Left kidney (tissue), 1 donor: ENCODE measurements at regions not wholly inside any gene's neighbourhood (a gene's known extent, or its start where the extent isn't known, plus 50 kb on each side); places are given as distances from the start of the nearest gene placed in this dataset.
"Not testable (repeated sequence)": the region's sequence is repeated elsewhere in the genome, so short reads cannot be mapped to it uniquely, and the experiment has no call there.

Experiments
- DNase-seq: peaks from one replicate; pipeline ENCODE4 v3.0.0-alpha.2; 2013

DNA sequence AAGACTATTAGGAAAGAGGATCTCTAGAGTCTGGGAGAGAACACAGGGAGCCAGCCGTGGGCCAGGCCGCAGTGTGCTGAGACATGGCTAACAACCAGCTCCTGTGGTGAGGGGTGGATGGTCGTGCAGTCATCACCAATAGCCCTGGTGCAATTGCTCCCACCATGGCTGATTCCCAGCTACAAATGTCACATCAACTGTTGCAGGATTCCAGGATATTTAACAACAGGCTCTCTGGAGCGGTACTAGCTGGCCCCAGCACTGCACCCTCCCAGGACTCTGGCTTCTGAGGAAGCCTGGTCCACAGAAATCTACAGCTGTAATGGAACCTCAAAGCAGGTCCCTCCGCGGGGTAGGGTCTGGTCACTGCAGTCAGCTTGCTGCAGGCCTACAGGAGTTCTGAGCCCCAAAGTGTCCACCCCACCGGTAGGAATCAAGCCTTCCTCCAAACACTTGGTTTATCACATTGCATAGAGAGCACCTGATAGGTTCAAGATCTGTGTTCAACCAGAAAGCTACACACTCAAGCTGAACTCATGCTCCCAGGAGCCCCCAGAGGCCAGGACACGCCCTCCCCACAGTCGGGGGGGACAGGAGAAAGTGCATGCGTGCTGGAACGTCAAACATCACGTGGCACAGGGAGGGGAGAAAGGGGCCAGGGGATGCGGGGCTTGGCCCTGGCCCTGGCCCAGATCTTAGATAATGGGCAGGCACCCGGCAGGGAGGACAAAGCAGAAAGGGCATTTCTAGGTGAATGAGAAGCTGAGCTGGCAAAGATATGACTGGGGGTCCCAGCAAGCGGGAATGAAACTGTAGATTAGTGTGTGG lies 609.0 kb downstream of the TBC1D22A start:
- no peak for DNase-seq

DNA sequence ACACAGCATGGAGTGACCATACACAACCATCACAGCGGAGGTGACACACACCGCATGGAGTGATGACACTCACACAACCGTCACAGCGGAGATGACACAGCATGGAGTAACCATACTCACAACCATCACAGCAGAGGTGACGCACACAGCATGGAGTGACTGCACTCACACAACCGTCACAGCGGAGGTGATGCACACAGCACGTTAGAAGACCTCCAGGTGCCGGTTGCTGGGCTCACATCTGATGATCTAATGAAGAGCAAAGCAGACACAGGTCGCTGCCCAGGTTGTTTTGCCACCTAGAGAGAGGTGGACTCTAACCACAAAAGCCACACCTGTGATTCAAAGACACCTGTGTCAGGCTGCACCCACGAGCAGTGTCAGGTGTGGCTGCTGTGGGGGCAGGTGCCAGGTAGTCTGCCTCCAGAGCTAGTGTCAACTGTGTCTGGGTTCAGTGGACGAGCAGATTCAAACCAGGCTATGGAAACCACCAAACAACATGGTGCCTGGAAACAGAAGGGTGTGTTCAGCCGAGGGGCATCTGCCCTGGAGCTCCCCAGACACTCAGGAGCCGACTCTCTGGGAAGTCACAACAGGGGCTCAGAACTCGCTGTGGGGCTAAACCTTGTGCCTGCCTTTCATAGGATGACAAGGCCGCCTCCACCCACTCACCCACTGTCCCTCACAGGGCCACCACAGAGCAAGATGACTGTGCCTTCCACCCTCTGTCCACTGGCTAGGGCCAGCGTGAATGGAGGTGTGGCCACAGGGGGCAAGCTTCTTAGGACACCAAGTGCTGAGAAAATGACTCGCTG lies 608.2 kb downstream of the TBC1D22A start:
- no peak for DNase-seq

DNA sequence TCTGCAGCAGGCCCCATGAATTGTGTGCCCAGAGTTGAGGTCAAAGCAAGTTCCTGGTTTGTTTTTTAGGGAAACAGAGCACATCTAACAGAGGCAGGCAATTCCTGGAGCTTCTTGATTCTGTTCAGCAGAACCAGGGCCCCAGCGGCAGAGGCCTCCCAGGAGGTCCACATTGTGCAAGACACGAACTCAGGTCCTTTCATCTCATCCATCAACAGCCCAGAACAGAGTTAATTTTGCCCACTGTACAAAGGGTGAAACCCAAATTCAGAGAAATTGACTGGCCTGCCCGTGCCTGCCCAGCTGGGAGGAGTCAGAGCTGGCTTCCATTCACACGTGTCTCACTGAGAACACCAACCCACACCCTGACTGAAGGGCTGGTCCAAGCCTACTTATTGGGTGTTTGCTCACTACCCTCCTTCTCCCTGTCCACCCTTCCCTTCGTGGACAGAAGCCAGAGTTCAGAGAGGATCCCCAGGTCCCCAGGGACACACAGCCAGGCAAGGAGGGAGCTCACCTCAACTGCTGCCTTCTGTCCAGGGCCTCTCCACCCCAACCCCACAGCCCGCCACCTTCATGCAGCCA lies 607.1 kb downstream of the TBC1D22A start:
- no peak for DNase-seq

DNA sequence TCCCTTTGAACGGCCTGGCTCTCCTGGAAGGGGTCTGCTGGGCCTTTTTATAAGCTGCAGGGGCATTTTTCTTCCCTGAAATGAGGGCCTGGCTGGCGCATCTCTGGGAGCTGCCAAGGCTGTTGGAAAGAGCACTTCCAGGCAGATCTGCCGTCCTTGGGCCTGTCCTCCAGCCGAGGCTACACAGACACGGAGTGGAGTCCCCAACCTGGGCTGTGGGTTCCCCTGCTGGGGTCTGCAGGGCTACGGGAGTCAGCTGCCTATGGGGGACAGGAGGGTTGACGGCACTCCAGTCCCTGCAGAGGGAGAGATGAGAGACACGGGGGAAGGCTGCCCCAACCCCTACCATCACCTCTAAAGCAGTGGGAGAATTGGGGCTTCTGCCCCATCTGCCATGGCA lies 606.6 kb downstream of the TBC1D22A start:
- no peak for DNase-seq

DNA sequence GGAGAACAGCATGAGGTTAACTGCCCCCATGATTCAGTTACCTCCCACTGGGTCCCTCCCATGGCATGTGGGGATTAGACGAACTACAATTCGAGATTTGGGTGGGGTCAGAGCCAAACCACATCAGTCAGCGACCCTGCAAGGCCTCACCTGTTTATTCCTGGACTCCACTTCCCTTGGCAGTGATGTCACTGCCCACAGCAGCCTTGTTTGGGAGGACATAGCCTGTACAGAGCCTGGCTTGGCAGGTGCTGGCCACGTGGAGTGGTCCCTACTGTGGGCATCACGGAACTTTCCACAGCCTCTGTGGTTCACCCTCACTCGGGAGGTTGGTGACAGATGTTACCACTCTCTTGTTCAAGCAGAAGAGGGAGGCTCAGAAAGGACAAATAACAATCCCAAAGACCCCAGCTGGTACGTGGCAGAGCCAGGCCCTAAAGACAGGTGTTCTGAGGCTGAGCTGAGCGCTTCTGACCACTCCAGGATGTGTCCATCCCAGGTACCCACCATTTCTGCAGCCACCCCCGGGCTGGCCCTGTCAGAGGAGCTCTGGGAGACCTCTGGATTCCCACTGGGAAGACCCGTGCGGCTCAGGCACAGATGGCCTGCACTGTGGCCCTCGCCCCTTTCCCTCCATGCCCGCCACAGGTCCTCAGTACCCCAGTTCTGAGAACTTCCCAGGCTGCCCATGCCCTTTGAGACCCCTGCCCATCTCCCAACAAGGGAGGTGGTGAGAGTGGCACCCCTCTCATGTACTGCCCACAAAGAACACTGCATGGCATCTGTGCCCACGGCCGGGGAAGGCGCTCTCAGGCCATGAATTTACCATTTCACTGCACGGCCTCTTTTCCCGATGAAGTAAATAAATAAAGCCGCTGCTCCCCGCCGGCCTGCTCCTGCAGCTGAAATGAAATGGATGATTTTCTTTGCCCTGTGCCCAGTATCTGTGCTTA lies 605.8 kb downstream of the TBC1D22A start:
- no peak for DNase-seq

DNA sequence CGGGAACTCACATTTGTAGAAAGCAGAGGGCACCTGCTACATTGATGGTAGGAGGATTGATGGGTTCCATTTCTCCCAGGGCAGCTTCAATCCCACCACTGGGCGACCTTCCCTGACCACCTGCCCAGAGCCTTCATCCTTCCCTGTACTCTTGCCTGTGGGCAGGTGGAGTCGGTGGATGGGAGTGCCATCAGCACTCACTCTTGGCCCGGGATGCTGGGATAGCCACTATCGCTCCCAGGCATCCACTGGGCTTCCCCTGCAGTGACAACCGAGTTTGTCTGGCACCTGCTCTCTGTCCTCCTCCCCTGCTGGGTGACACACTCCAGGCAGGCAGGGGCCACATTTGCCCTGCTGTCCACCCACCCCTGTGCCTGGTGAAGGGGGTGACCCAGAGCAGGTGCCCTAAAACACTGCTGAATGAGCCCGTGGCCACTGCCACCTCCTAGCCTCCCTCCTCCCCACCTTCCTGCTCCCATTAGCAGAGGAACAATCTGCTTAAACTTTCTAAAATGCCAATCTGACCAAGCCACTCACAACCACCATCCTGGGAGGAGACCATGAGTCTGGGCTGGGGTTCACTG lies 604.7 kb downstream of the TBC1D22A start:
- no peak for DNase-seq

DNA sequence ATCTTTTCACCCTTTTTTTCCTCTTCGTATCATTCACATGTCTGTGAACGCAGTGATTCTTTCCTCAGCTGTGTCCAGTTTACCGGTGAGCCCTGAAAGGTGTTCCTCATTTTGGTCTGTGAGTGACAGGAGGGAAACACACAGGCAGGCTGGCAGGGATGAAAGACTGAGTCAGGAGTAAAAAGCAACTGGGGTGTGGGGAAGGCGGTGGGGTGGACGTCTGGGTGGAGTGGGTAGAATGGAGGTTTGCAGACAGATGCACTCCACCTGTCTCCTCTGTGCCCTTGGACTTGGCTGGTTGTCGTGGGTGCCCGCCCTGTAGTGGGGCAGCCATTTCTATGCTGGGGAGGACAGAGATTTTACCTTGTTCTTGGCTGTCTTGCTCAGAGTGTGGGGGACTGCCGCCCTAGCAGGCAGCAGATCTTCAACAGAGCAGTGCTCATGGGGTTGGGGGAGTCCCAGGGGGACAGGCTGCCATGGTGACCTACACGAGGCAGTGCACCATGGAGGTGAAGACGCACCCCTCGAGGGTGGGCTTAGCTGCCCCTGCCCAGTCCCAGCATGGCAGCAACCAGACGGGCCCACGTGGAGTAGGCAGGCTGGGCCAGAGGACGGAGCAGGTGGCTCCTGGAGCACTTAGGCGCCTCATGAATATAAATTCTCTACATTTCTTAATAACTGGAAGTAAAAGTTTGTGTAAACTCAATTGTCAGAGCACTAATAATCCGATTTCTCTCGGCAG lies 603.7 kb downstream of the TBC1D22A start:
- no peak for DNase-seq

DNA sequence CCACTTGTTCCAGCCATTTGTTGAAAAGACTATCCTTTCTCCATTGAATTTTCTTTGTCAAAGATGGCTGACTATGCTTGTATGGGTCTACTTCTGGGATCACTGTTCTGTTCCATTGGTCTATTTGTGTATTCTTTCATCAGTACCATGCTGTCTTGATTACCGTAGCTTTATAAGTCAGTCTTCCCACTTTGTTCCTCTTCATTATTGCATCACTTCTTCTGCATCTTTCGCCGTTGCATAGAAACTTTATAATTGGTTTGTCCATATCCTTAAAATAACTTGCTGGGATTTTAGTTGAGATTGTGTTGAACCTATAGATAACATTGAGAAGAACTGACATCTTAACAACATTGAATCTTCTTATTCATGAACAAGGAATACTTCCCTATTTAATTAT lies 598.8 kb downstream of the TBC1D22A start:
- DNase-seq: no peak

DNA sequence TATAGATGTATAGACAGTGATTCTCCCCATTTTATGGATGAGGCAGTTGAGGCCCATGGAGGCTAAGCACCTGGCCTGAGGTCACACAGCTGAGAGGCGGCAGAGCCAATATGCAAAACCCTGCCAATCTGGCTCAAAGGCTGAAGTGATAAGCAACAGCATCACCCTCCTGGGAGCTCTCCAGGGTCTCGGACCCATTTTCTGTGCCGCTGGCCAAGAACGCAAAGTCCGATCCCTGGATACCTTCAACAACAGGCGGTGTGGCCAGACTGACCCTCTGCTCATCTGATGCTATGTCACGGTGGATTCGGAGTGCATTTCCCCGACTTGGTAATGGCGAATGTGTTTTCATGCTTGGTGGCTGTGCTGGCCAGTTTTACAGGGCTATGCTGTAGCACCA lies 595.0 kb downstream of the TBC1D22A start:
- no peak for DNase-seq

DNA sequence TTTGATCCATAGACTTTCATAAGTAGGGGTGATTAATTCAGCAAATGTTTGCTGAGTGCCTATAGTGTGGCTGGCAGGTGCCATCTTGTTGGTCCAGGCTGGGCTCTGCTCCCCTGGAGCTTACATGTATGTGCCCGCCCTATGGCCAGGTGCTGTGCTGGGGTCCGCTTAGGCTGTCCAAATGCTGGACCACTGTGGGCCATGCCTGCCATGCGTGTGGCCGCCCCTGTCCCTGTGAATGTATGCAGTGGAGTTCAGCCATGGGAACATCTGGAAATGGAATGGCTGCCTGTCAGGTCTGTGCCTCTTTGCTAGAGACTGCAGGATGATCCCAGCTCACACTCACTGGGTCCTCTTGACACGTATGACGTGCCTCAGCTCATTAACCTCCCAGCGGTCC lies 594.6 kb downstream of the TBC1D22A start:
- DNase-seq: no peak

DNA sequence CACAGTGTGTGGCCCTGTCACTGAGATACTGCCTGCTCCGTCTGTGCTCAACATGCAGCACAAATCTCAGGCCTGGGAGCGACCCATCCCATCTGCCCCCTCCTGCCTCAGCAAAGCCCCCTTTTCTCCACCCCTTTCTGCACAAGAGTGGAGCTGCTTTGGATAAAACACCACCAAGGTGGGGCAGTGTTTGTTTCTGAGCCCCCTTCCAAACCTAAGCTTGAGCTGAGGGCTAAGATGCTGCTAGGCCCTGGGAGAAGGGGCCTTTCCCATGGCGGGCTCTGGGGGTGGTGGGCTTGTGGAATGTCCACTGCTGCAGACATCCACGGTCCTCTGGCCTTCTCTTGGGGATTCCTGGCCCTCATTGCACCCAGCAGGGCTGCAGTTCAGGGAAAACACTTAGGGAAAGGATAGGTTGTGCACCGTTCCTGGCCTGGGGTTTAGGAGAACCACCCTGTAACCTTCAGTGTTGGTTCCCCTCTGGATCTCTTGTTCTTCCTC lies 594.1 kb downstream of the TBC1D22A start:
- no peak for DNase-seq

DNA sequence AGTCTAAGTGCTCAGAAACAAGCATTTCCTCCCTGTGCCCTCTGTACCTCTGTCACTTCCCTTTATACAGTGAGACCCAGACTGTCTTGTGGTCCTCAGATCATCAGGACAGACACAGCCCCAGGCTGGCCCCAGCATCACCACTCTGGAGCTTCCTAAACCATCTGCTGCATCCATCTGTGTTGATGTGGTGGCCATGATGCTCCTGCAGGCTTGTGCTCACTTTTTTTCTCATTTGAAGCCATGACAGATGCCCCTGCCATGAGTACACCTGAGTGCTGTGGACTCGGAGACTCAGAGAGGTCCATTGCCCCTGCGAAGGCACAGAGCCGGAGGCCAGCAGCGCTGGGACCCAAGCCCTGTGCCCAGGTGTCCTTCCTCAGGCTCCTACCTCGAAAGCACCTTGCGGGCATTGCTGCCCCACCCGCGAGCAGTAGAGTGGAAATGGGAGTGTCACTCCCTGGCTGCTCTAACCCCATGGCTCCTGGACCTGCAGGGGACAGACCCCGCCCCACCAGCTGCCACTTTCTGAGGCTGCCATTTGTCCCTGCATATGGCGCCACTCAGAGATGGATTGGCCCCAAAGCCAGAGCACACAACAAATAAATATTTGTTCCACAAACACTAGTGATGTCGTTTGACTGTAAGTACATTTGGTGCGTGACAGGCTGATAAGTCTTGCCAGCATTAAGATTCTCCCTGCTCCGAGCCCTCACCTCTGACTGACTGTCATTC lies 593.5 kb downstream of the TBC1D22A start:
- no peak for DNase-seq

DNA sequence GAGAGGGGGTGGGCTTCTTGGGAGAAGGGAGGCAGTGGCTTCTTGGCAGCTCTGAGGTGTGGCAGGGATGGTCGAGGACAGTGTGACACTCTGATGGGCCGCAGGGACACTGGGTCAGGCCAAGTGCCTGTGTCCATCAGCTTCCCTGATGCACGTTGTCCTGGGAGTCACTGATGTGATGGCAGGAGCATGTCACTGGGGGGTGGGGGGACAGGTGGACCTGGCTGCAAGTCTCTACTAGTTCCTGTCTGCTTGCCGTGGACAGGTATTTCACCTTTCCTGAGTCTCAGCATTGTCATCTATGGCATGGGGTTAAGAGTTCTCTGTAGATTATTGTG lies 592.9 kb downstream of the TBC1D22A start:
- no peak for DNase-seq

DNA sequence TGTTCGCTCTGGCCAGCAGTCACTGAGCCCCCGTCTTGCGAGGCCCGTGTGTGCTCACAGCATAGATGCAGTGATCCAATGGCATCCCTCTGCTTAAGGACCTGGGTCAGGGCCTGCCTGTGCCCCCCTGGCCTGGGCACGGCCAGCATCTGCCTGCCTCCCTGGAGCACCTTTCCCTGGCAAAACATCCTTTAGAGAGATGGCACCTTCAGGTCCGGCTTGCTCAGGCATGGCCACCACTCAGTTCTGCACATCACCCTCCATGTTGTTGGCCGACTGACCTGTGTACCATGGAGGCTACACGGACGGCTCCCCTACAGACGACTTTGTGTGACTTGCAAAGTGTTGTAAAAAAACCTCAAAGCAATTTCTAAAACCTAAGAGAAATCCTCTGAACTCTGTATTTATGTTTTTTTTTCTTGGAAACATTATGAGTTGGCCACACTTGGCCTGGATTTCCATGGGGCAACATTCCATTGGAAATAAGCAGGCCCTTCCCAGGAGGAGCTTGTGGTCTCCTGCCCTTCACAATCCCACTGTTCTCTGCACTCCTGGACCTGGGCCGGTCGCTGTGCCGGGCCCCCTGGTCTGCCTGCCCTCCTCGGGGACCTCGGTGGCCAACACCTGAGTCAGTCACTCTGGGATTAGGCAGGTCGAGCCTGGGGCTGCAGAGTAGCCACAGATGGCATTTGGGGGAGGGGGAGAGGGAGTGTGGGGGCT lies 592.4 kb downstream of the TBC1D22A start:
- DNase-seq: no peak

DNA sequence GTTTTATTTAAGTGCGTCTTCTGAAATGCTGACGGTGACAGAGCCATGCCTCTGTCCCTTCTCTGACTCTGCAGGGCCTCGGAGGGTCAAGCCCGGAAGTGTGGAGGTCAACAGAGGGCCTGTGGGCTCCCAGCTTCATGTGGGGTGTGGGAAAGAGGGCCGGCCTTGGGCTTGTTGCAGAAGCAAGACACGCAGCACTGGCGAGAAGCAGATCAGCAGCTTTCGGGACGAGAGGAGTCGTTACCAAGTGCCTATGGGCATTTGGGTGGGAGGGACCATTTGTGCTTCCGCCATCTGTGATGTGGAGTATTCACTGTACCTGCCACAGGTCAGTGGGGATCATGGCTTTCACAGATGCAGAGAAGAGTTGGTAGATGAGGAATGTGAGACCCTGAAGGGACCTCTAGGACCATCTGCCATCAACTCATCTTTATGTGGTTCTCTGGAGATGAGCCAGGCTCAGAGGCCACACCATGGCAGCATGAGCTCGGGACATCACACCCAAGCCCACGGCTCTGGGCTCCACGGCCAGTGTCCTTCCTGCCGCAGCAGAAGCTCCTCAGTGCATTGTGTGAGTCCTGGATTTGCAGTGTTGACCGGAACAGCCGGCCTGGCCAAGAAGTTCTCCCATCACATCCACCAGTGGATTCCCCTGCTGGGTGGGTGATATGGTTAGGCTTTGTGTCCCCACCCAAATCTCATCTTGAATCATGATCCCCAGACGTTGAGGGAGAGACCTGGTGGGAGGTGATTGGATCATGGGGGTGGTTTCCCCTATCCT lies 590.7 kb downstream of the TBC1D22A start:
- no peak for DNase-seq

DNA sequence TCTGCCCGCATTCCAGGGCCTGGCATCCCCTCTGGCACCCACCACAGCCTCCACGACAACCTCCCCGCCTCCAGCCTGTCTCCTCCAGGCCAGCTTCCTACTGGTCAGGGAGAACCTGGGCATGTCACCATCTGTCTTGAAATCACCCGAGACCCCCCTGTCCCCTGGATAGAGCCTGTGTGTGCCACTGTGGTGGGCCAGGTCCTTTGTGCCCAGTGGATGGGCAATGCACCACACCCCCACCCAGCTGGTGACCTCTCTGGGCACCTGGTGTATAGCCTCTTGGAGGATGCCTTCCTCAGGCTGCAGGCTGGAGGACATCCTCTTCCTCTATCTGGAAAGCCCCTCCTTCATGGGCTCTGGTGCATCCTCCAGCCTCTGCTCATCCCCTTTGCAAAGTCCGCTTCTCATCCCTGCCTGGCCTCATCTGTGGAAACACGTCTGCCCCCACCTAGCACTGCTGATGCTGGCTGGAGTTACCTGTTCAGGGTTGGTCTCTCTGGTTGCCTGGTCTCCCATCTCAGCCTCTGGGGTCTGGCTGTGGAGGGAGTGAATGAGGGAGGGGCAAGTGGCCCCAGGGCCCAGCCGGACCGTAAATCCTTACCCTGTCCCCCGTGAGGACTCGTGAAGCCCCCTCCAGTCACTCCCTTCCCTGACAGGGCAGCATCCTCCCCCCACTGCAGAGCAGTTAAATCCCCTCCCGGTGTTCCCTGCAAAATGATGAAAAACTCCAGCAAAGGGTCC lies 589.6 kb downstream of the TBC1D22A start:
- DNase-seq: no peak

DNA sequence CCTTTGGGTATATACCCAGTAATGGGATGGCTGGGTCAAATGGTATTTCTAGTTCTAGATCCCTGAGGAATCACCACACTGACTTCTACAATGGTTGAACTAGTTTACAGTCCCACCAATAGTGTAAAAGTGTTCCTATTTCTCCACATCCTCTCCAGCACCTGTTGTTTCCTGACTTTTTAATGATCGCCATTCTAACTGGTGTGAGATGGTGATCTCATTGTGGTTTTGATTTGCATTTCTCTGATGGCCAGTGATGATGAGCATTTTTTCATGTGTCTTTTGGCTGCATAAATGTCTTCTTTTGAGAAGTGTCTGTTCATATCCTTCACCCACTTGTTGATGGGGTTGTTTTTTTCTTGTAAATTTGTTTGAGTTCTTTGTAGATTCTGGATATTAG lies 583.8 kb downstream of the TBC1D22A start:
- DNase-seq: not testable (repeated sequence)

DNA sequence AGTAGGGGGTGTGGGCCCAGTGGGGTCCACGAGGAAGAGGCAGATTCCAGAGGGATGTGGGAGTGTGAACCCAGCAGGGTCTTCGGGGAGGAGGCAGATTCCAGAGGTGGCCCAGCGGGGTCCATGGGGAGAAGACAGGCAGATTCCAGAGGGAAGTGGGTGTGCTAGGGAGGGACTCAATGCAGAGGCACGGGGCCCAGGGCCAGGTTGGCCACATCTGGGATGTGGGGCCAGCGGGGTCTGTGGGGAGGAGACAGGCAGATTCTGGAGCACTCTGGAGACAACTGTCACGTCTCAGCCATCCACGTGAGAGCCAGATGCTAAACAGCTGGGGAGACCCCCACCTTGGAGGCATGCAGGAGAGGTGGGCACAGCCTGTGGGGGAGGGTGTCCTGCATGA lies 582.6 kb downstream of the TBC1D22A start:
- DNase-seq: no peak
